ENCODE measurements at regions not wholly inside any gene's neighbourhood (a gene's known extent, or its start where the extent isn't known, plus 50 kb on each side); places are given as distances from the start of the nearest gene placed in this dataset.

GRCh38 chr15:91553196-91553854, 300.2 kb upstream of the SLCO3A1 start:
- 3% methylated on average over 6 of the region's 6 CpGs for WGBS (ENCODE audit: insufficient coverage, insufficient replicate concordance, low lambda C conversion rate, missing lambda C conversion rate)
- no peaks in the 10 kb centered on the region for H3K27me3 ChIP-seq (replicated peaks in 1 of 2; ENCODE audit: control insufficient read depth in 2 of 2, insufficient read depth in 2 of 2, low read length in 1 of 2)
- ChIA-PET CTCF (no interaction called here), SMC1A (ENCODE audit: uncharacterized antibody, unreplicated experiment) (no interaction called here), POLR2A (no interaction called here), RAD21 (ENCODE audit: unreplicated experiment) (no interaction called here)
- H3K4me1 ChIP-seq (ENCODE audit: control insufficient read depth, insufficient read depth, low read length), result no peaks in the 10 kb centered on the region
- DNase-seq (ENCODE audit: low read depth, low spot score), result no peak
- no peaks in the 10 kb centered on the region for H4K20me1 ChIP-seq (ENCODE audit: control insufficient read depth, insufficient read depth)
- no peaks in the 10 kb centered on the region for H3K9me3 ChIP-seq (replicated peaks; ENCODE audit: control insufficient read depth, insufficient read depth, low read length)
- no peak overlapping the region for H2AFZ ChIP-seq (ENCODE audit: control insufficient read depth, low read depth, low read length)
- intact Hi-C loops (cut with micrococcal nuclease; ENCODE audit: unreplicated experiment), result no loop called here
- ATAC-seq, result no peak
- in situ Hi-C loops (cut with MboI), result no loop called here
- H3K4me3 ChIP-seq, result no peak overlapping the region
- no peaks in the 10 kb centered on the region for H3K79me2 ChIP-seq (ENCODE audit: control insufficient read depth, insufficient read depth, low read length)
- no peak overlapping the region for H3K4me2 ChIP-seq (ENCODE audit: control insufficient read depth, insufficient read depth)
- H3K36me3 ChIP-seq (ENCODE audit: control insufficient read depth in 2 of 2, insufficient read depth in 2 of 2, low read length in 1 of 2), result no peaks in the 10 kb centered on the region
- no peak for TF ChIP-seq NRF1 (conservative IDR thresholded peaks at IDR 0.05; ENCODE audit: low read depth, low read length)
- no peak overlapping the region for H3K9ac ChIP-seq (ENCODE audit: control insufficient read depth, insufficient read depth, low read length)
- FAIRE-seq, result no peak
- no TSS peak for BruUV-seq (replicated peaks)
- no peak overlapping the region for H3K27ac ChIP-seq (ENCODE audit: control insufficient read depth, insufficient read depth)

- H2AFZ ChIP-seq (ENCODE audit: control insufficient read depth, low read depth, low read length), result no peak overlapping the region
These were observed 298.2 kb upstream of the SLCO3A1 start for GRCh38 chr15:91555312-91555711.

More at GRCh38 chr15:91555312-91555711, 298.2 kb upstream of the SLCO3A1 start:
- ChIA-PET CTCF (no interaction called here), RAD21 (ENCODE audit: unreplicated experiment) (no interaction called here), POLR2A (no interaction called here), SMC1A (ENCODE audit: uncharacterized antibody, unreplicated experiment) (no interaction called here)
- no peak overlapping the region for H3K4me3 ChIP-seq
- no peak overlapping the region for H3K9ac ChIP-seq (ENCODE audit: control insufficient read depth, insufficient read depth, low read length)
- H3K4me2 ChIP-seq (ENCODE audit: control insufficient read depth, insufficient read depth), result no peak overlapping the region
- H3K79me2 ChIP-seq (ENCODE audit: control insufficient read depth, insufficient read depth, low read length), result no peaks in the 10 kb centered on the region
- no peaks in the 10 kb centered on the region for H4K20me1 ChIP-seq (ENCODE audit: control insufficient read depth, insufficient read depth)
- ATAC-seq (no peak), DNase-seq (ENCODE audit: low read depth, low spot score) (no peak), FAIRE-seq (no peak)
- H3K36me3 ChIP-seq (ENCODE audit: control insufficient read depth in 2 of 2, insufficient read depth in 2 of 2, low read length in 1 of 2), result no peaks in the 10 kb centered on the region
- TF ChIP-seq RFX5 (IDR thresholded peaks at IDR 0.05; ENCODE audit: low read depth, low read length) (no peak), SIN3A (IDR thresholded peaks at IDR 0.05; ENCODE audit: low read depth, low read length) (no peak), FOXM1 (IDR thresholded peaks at IDR 0.05; ENCODE audit: low read depth, low read length) (no peak), CHD2 (IDR thresholded peaks at IDR 0.05; ENCODE audit: borderline replicate concordance, low read depth, low read length) (no peak), LARP7 (IDR thresholded peaks at IDR 0.05) (no peak), MXI1 (IDR thresholded peaks at IDR 0.05; ENCODE audit: low read depth, low read length) (no peak), DPF2 (IDR thresholded peaks at IDR 0.05) (no peak), ZBED1 (IDR thresholded peaks at IDR 0.05; ENCODE audit: borderline replicate concordance) (no peak), JUND (IDR thresholded peaks at IDR 0.05; ENCODE audit: low read depth, low read length) (no peak), RCOR1 (conservative IDR thresholded peaks at IDR 0.05; ENCODE audit: low read depth, low read length) (no peak), ZNF384 (IDR thresholded peaks at IDR 0.05; ENCODE audit: borderline replicate concordance, low read depth, low read length) (no peak), MYC (IDR thresholded peaks at IDR 0.05; ENCODE audit: insufficient read depth, insufficient read length, insufficient replicate concordance, low read length, severe bottlenecking) (no peak), SUPT20H (IDR thresholded peaks at IDR 0.05; ENCODE audit: borderline replicate concordance, control insufficient read depth, low read depth, low read length) (no peak), SRF (IDR thresholded peaks at IDR 0.05; ENCODE audit: low read depth in 2 of 2, low read length in 2 of 2) (no peak), E2F4 (IDR thresholded peaks at IDR 0.05; ENCODE audit: low read depth, low read length) (no peak), MYB (IDR thresholded peaks at IDR 0.05; ENCODE audit: borderline replicate concordance, low read depth, low read length) (no peak)
- 0% methylated on average over 4 of the region's 4 CpGs for WGBS (ENCODE audit: insufficient coverage, insufficient replicate concordance, low lambda C conversion rate, missing lambda C conversion rate)
- H3K4me1 ChIP-seq (ENCODE audit: control insufficient read depth, insufficient read depth, low read length), result no peaks in the 10 kb centered on the region
- no peak overlapping the region for H3K27ac ChIP-seq (ENCODE audit: control insufficient read depth, insufficient read depth)
- H3K9me3 ChIP-seq (replicated peaks; ENCODE audit: control insufficient read depth, insufficient read depth, low read length), result no peaks in the 10 kb centered on the region
- BruUV-seq (replicated peaks), result no TSS peak
- intact Hi-C loops (cut with micrococcal nuclease; ENCODE audit: unreplicated experiment), result no loop called here
- no peaks in the 10 kb centered on the region for H3K27me3 ChIP-seq (replicated peaks in 1 of 2; ENCODE audit: control insufficient read depth in 2 of 2, insufficient read depth in 2 of 2, low read length in 1 of 2)
- in situ Hi-C loops (cut with MboI), result no loop called here
